Caki2 (cell line): ENCODE measurements at regions not wholly inside any gene's neighbourhood (a gene's known extent, or its start where the extent isn't known, plus 50 kb on each side); places are given as distances from the start of the nearest gene placed in this dataset.
"Not testable (repeated sequence)": the region's sequence is repeated elsewhere in the genome, so short reads cannot be mapped to it uniquely, and the experiment has no call there.

ENCODE experiments used
- DNase-seq: peaks from one replicate; pipeline ENCODE4 v3.0.0-alpha.2; 2015; ENCODE audit warnings: low read depth
- in situ Hi-C: cut with HindIII; loops from 2 replicates; pipeline ENCODE4 v1.10.0; 2016; ENCODE audit warnings: low sequenced_read_pairs, low pct_unique_long_range_greater_than_20kb, mixed read lengths

- in situ Hi-C loops, DNase-seq: not testable (repeated sequence)
These were observed 160.3 kb downstream of the GPX5 start for GRCh38 chr6:28685960-28686359.

GRCh38 chr6:28686446-28687027, 160.9 kb downstream of the GPX5 start:
- DNase-seq, result peak; percentile 62
- in situ Hi-C loops, result not testable (repeated sequence)

- in situ Hi-C loops, result not testable (repeated sequence)
- peak; percentile 13 for DNase-seq
These were observed 161.8 kb downstream of the GPX5 start for GRCh38 chr6:28687309-28687981.

DNA sequence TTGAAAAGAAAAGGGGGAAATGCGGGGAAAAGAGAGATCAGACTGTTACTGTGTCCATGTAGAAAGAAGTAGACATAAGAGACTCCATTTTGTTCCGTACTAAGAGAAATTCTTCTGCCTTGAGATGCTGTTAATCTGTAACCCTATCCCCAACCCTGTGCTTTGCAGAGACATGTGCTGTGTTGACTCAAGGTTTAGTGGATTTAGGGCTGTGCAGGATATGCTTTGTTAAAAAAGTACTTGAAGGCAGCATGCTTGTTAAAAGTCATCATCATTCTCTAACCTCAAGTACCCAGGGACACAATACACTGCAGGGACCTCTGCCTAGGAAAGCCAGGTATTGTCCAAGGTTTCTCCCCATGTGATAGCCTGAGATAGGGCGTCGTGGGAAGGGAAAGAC, 166.3 kb downstream of the GPX5 start:
- DNase-seq, in situ Hi-C loops: not testable (repeated sequence)

GRCh38 chr6:28693033-28693750, 167.5 kb downstream of the GPX5 start:
- in situ Hi-C loops, result no loop called here
- no peak for DNase-seq

- no peak for DNase-seq
- in situ Hi-C loops, result no loop called here
These were observed 168.2 kb downstream of the GPX5 start for GRCh38 chr6:28693751-28694443.

GRCh38 chr6:28695715-28696114, 170.0 kb downstream of the GPX5 start:
- in situ Hi-C loops, result no loop called here

GRCh38 chr6:28696167-28696566, 170.5 kb downstream of the GPX5 start:
- in situ Hi-C loops, result no loop called here
- no peak for DNase-seq

More at GRCh38 chr6:28695715-28696114, 170.0 kb downstream of the GPX5 start:
- peak; percentile 47 for DNase-seq

- DNase-seq, result no peak
- in situ Hi-C loops, result no loop called here
These were observed 171.0 kb downstream of the GPX5 start for GRCh38 chr6:28696682-28697081.

DNA sequence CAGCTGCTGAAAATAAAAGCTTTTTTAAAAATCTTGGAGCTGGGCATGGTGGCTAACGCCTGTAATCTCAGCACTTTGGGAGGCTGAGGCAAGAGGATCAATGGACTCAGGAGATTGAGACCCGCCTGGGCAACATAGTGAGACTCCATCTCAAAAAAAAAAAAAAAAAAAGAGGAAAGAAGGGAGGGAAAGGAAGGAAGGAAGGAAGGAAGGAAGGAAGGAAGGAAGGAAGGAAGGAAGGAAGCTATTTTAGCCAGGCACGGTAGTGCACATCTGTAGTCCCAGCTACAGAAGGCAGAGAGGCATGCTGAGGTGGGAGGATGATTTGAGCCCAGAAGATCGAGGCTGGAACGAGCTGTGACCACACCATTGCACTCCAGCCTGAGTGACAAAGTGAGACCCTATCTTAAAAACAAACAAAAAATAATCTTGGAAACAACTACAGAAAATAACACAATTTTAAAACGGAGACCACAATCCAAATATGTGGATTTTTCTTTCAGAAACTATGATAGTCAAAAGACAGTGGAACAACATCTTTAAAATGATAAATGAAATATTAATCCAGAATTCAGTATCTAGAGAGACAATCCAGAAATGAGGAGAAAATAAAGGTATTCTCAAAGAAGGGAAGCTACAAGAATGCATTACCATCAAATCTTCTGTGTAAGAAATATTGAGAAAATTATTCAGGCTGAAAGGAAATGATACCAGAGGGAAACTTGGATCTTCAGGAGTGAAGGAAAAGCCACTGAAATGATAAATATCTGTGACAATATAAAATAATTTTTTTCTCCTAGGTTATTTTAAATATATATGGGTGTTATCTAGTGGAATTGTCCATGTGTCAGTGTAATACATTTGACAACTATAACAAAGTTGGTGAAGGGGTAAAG, 182.0 kb downstream of the GPX5 start:
- in situ Hi-C loops, result no loop called here
- DNase-seq, result no peak

DNA sequence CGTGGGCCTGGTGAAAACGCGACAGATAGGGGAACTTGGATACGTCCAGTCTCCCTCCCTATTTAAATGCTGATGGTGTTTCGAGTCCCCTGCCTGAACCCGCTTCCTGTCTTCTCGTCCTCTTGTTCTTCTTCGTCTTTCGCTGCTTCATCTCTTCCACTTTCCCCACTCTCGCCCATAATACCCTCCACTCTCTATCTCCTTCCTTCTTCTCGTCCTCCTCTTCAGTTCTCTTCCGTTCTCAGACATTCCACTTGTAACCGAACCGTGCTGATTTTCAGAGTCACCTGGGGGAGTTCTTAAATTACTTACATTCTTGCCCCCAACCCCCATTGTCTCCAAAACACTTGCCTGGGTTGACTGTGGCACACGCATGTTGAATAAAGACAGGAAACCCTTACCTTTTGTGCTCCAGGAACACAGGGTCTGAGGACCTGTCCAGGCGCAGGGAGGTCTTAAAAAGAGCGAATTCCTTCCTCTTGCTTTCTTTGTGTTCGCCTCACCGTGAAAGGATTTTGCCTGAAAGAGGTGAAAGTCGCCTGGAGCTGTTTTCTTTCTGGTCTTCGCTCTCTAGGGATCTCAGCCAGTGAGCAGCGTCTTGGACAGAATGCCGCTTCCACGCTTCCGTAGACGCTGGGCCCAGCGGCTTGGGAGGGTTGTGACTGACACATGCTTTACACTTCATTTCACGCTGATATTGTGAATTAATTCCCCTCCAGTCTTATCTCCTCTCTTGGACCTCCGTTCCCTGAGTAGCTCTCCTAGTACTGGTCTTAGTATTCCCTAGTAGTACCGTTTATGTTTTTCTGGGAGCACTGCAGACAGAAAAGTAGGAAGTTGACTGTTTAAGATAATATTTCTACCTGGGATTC, 184.0 kb downstream of the GPX5 start:
- in situ Hi-C loops, result no loop called here

DNA sequence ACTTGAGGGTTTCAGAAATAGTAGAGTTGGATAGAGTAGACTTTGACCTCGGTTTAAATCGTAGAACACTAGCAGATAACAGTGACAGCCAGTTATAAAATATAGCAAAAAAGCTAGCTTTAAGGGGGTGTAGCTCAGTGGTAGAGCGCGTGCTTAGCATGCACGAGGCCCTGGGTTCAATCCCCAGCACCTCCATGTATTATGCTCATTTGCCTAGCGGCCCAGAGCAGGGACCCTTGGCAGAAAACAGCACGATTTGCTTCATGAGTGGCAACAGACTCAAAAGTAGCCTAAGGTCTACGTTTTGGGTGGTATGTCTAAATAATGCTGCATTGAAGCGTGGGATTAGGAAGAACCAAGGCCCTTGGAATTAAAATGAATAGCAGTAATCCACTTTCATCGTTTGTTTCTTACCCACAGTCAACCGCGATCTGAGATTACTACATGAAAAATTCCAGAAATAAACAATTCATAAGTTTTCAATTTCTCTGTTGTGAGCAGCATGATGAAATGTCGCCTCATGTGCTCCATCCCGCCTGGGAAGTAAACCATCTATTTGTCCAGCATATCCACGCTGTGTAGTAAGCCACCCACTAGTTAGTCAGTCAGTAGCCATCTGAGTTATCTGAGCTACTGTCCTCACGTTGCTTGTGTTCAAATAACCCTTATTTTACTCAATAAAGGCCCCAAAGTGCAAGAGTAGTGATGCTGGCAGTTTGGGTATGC, 184.9 kb downstream of the GPX5 start:
- DNase-seq, result peak; percentile 73
- in situ Hi-C loops, result no loop called here

More for the DNA sequence above, 184.0 kb downstream of the GPX5 start:
- DNase-seq, result peak; percentile 65

DNA sequence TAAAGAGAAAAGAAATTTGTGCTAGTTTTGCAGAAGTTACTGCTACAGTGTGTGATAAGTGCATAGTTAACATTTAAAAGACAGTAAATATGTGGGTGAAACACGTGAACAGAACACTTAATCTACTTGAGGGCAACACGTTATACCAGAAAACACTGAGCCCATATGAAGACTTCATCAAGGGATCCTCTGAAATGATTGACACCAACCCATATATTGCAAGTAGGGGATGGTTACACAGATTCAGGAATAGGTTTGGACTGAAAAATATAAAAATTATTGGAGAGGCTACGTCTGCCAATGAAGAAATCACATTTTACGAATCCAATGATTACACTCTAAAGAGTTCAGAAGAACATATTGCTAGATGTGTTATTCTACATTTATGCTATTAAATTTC, 185.6 kb downstream of the GPX5 start:
- in situ Hi-C loops, result no loop called here
- DNase-seq, result no peak

- DNase-seq, result no peak
- in situ Hi-C loops, result no loop called here
These were observed 186.2 kb downstream of the GPX5 start for GRCh38 chr6:28711788-28712341.

GRCh38 chr6:28712982-28713381, 187.3 kb downstream of the GPX5 start:
- no peak for DNase-seq
- in situ Hi-C loops, result no loop called here

GRCh38 chr6:28719275-28719940, 193.7 kb downstream of the GPX5 start:
- in situ Hi-C loops, result no loop called here
- DNase-seq, result peak; percentile 21
